A549 (cell line): ENCODE measurements at regions not wholly inside any gene's neighbourhood (a gene's known extent, or its start where the extent isn't known, plus 50 kb on each side); places are given as distances from the start of the nearest gene placed in this dataset.

ENCODE experiments used
- EP300 ChIP-seq, 2 experiments: fragments of >200 bp; sonication (Bioruptor Twin); formaldehyde crosslinking; IDR thresholded peaks; 2 replicates in 1 of 2; 3 replicates in 1 of 2; pipeline ENCODE4 v1.6.1; 2016 to 2017
- MAZ ChIP-seq: fragments of 150-350 bp; IDR thresholded peaks from 2 replicates; pipeline ENCODE4 v1.6.1; 2014; ENCODE audit warnings: antibody characterized with exemption, low read depth, low read length, borderline replicate concordance
- POLR2A ChIP-seq: IDR thresholded peaks from 2 replicates; pipeline ENCODE4 v1.6.1; 2012; ENCODE audit warnings: mild to moderate bottlenecking, low read length
- REST ChIP-seq: fragments of 200-600 bp; sonication (generic); IDR thresholded peaks from 2 replicates; pipeline ENCODE4 v1.6.1; 2016; ENCODE audit warnings: antibody characterized with exemption, mild to moderate bottlenecking, moderate library complexity
- ZFP36 ChIP-seq: fragments of 450-650 bp; IDR thresholded peaks from 2 replicates; pipeline ENCODE4 v1.6.1; 2014; ENCODE audit warnings: borderline replicate concordance; ENCODE audit not compliant: partially characterized antibody
- TF ChIP-seq, protein P1 (sequence below): fragments of >200 bp; sonication (Bioruptor Twin); formaldehyde crosslinking; IDR thresholded peaks from 3 replicates; pipeline ENCODE4 v1.5.1; 2016
- TF ChIP-seq, protein P2 (sequence below): IDR thresholded peaks from 2 replicates; pipeline ENCODE4 v1.6.1; 2012

DNA sequence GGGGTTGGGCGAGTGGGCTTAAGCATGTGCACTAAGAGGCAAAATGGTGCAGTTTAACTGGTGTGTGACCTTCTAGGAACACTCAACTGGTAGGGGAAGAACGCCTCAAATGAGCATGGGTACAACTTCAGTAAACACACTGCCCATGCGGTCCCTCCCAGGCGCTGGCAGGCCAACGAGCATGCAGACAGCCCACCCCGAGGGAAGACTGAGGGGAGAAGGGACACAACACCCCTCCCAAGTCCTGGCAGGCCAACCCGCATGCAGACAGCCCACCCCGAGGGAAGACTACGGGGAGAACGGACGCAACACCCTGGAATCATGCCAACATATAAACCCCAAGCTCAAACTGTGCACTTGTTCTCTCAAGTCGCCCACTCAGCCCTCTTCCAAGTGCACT, 456.0 kb downstream of the FBXO15 start:
- no peak for TF ChIP-seq POLR2A
- TF ChIP-seq, protein P1, sequence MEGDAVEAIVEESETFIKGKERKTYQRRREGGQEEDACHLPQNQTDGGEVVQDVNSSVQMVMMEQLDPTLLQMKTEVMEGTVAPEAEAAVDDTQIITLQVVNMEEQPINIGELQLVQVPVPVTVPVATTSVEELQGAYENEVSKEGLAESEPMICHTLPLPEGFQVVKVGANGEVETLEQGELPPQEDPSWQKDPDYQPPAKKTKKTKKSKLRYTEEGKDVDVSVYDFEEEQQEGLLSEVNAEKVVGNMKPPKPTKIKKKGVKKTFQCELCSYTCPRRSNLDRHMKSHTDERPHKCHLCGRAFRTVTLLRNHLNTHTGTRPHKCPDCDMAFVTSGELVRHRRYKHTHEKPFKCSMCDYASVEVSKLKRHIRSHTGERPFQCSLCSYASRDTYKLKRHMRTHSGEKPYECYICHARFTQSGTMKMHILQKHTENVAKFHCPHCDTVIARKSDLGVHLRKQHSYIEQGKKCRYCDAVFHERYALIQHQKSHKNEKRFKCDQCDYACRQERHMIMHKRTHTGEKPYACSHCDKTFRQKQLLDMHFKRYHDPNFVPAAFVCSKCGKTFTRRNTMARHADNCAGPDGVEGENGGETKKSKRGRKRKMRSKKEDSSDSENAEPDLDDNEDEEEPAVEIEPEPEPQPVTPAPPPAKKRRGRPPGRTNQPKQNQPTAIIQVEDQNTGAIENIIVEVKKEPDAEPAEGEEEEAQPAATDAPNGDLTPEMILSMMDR, result no peak
- TF ChIP-seq, protein P2, sequence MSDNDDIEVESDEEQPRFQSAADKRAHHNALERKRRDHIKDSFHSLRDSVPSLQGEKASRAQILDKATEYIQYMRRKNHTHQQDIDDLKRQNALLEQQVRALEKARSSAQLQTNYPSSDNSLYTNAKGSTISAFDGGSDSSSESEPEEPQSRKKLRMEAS, result no peak
- TF ChIP-seq REST, result no peak
- no peak for TF ChIP-seq ZFP36
- TF ChIP-seq MAZ, result no peak
- TF ChIP-seq EP300 (IDR thresholded peaks at IDR 0.05), result no peak
